T-helper 17 cell (primary cell): ENCODE measurements at regions not wholly inside any gene's neighbourhood (a gene's known extent, or its start where the extent isn't known, plus 50 kb on each side); places are given as distances from the start of the nearest gene placed in this dataset.
"Not testable (repeated sequence)": the region's sequence is repeated elsewhere in the genome, so short reads cannot be mapped to it uniquely, and the experiment has no call there.

Source experiments
- ATAC-seq: fragments of 150-1000 bp; cut with Tn5 transposase; 2 replicates; pipeline ENCODE4 v1.10.0; 2021; ENCODE audit warnings: mild to moderate bottlenecking, moderate library complexity
- DNase-seq, 3 donors: peaks; one replicate each; pipeline versions ENCODE4 v3.0.0 to v3.0.0-alpha.2; 2020 to 2021
- H3K9me3 ChIP-seq: one replicate; pipeline ENCODE4 v1.7.0; 2013; ENCODE audit warnings: low read length, mild to moderate bottlenecking; ENCODE audit not compliant: control insufficient read depth, poor library complexity, severe bottlenecking
- H3K27ac Mint-ChIP-seq: one replicate; pipeline ENCODE4 v1.8.0; 2022; ENCODE audit warnings: mild to moderate bottlenecking, moderate library complexity, mixed read lengths
- H3K27me3 Mint-ChIP-seq: one replicate; pipeline ENCODE4 v1.8.0; 2022; ENCODE audit warnings: mixed read lengths
- H3K36me3 Mint-ChIP-seq: one replicate; pipeline ENCODE4 v1.8.0; 2022; ENCODE audit warnings: low read depth, mixed read lengths
- H3K4me1 Mint-ChIP-seq: one replicate; pipeline ENCODE4 v1.8.0; 2022; ENCODE audit warnings: mild to moderate bottlenecking, mixed read lengths
- H3K4me3 Mint-ChIP-seq: one replicate; pipeline ENCODE4 v1.8.0; 2022; ENCODE audit warnings: mild to moderate bottlenecking, moderate library complexity, mixed read lengths

- H3K9me3 ChIP-seq, ATAC-seq, H3K27ac Mint-ChIP-seq, H3K4me1 Mint-ChIP-seq, H3K36me3 Mint-ChIP-seq, H3K27me3 Mint-ChIP-seq, DNase-seq, H3K4me3 Mint-ChIP-seq: not testable (repeated sequence)
Observed at GRCh38 chr1:176396604-176397395, 66.2 kb upstream of the PAPPA2 start.

GRCh38 chr1:176391621-176392020, 71.4 kb upstream of the PAPPA2 start:
- H3K4me1 Mint-ChIP-seq, result no peaks in the 10 kb centered on the region
- no peak overlapping the region for H3K4me3 Mint-ChIP-seq
- ATAC-seq (no peak), DNase-seq (no peak)
- no peak overlapping the region for H3K27ac Mint-ChIP-seq
- no peaks in the 10 kb centered on the region for H3K36me3 Mint-ChIP-seq
- H3K27me3 Mint-ChIP-seq, result no peaks in the 10 kb centered on the region
- H3K9me3 ChIP-seq, result no peaks in the 10 kb centered on the region

- DNase-seq (no peak), ATAC-seq (no peak)
- H3K27me3 Mint-ChIP-seq, result peaks cover 17% of the 10 kb centered on the region
- H3K4me1 Mint-ChIP-seq, result no peaks in the 10 kb centered on the region
- H3K36me3 Mint-ChIP-seq, result no peaks in the 10 kb centered on the region
- H3K9me3 ChIP-seq, result no peaks in the 10 kb centered on the region
- no peak overlapping the region for H3K27ac Mint-ChIP-seq
- H3K4me3 Mint-ChIP-seq, result no peak overlapping the region
Observed at GRCh38 chr1:176384841-176385240, 78.1 kb upstream of the PAPPA2 start.

GRCh38 chr1:176382163-176382562, 80.8 kb upstream of the PAPPA2 start:
- no peaks in the 10 kb centered on the region for H3K9me3 ChIP-seq
- no peak for DNase-seq
- Mint-ChIP-seq H3K4me3 (no peak overlapping the region), H3K27me3 (peaks cover 30% of the 10 kb centered on the region), H3K4me1 (no peaks in the 10 kb centered on the region), H3K36me3 (no peaks in the 10 kb centered on the region), H3K27ac (no peak overlapping the region)
- ATAC-seq, result no peak

GRCh38 chr1:176379626-176380339, 83.2 kb upstream of the PAPPA2 start:
- no peak overlapping the region for H3K4me3 Mint-ChIP-seq
- H3K27me3 Mint-ChIP-seq, result peaks cover 30% of the 10 kb centered on the region
- no peaks in the 10 kb centered on the region for H3K36me3 Mint-ChIP-seq
- H3K4me1 Mint-ChIP-seq, result no peaks in the 10 kb centered on the region
- DNase-seq (no peak), ATAC-seq (no peak)
- no peak overlapping the region for H3K27ac Mint-ChIP-seq
- no peaks in the 10 kb centered on the region for H3K9me3 ChIP-seq

GRCh38 chr1:176374967-176375569, 87.9 kb upstream of the PAPPA2 start:
- H3K27me3 Mint-ChIP-seq, result peaks cover 26% of the 10 kb centered on the region
- no peaks in the 10 kb centered on the region for H3K9me3 ChIP-seq
- peak; percentile 10 to 31 (median 14) for DNase-seq
- no peaks in the 10 kb centered on the region for H3K4me1 Mint-ChIP-seq
- peak; percentile 55 for ATAC-seq
- no peaks in the 10 kb centered on the region for H3K36me3 Mint-ChIP-seq
- H3K4me3 Mint-ChIP-seq, result no peak overlapping the region
- H3K27ac Mint-ChIP-seq, result no peak overlapping the region

GRCh38 chr1:176364236-176364905, 98.6 kb upstream of the PAPPA2 start:
- Mint-ChIP-seq H3K4me1 (no peaks in the 10 kb centered on the region), H3K4me3 (no peak overlapping the region), H3K36me3 (no peaks in the 10 kb centered on the region), H3K27ac (no peak overlapping the region), H3K27me3 (peaks cover 6% of the 10 kb centered on the region)
- ATAC-seq (no peak), DNase-seq (no peak)
- no peaks in the 10 kb centered on the region for H3K9me3 ChIP-seq

GRCh38 chr1:176349135-176349715, 113.8 kb upstream of the PAPPA2 start:
- H3K27me3 Mint-ChIP-seq, H3K27ac Mint-ChIP-seq, H3K4me3 Mint-ChIP-seq, H3K36me3 Mint-ChIP-seq, ATAC-seq, H3K4me1 Mint-ChIP-seq, DNase-seq, H3K9me3 ChIP-seq: not testable (repeated sequence)

- no peak for DNase-seq
- no peak overlapping the region for H3K4me3 Mint-ChIP-seq
Observed at GRCh38 chr1:176341656-176342055, 121.3 kb upstream of the PAPPA2 start.

GRCh38 chr1:176338877-176339276, 124.1 kb upstream of the PAPPA2 start:
- ATAC-seq (no peak), DNase-seq (no peak)
- Mint-ChIP-seq H3K4me3 (no peak overlapping the region), H3K36me3 (no peaks in the 10 kb centered on the region), H3K27ac (no peak overlapping the region), H3K27me3 (no peaks in the 10 kb centered on the region), H3K4me1 (no peaks in the 10 kb centered on the region)
- H3K9me3 ChIP-seq, result no peaks in the 10 kb centered on the region

More at GRCh38 chr1:176341656-176342055, 121.3 kb upstream of the PAPPA2 start:
- H3K9me3 ChIP-seq, result no peaks in the 10 kb centered on the region
- H3K27ac Mint-ChIP-seq, result no peak overlapping the region
- no peaks in the 10 kb centered on the region for H3K4me1 Mint-ChIP-seq
- H3K36me3 Mint-ChIP-seq, result no peaks in the 10 kb centered on the region
- no peaks in the 10 kb centered on the region for H3K27me3 Mint-ChIP-seq
- ATAC-seq, result no peak

- H3K4me3 Mint-ChIP-seq, result no peak overlapping the region
- peaks cover 2% of the 10 kb centered on the region for H3K4me1 Mint-ChIP-seq
- H3K9me3 ChIP-seq, result no peaks in the 10 kb centered on the region
- ATAC-seq (no peak), DNase-seq (no peak)
- no peak overlapping the region for H3K27ac Mint-ChIP-seq
- H3K36me3 Mint-ChIP-seq, result no peaks in the 10 kb centered on the region
- peaks cover 6% of the 10 kb centered on the region for H3K27me3 Mint-ChIP-seq
Observed at GRCh38 chr1:176330782-176331181, 123.7 kb upstream of the COP1 start.

GRCh38 chr1:176325664-176326063, 118.6 kb upstream of the COP1 start:
- Mint-ChIP-seq H3K4me1 (peaks cover 2% of the 10 kb centered on the region), H3K27ac (no peak overlapping the region), H3K27me3 (peaks cover 23% of the 10 kb centered on the region), H3K4me3 (no peak overlapping the region), H3K36me3 (peaks cover 3% of the 10 kb centered on the region)
- DNase-seq (no peak), ATAC-seq (no peak)
- no peaks in the 10 kb centered on the region for H3K9me3 ChIP-seq

- ATAC-seq, result no peak
- Mint-ChIP-seq H3K4me1 (no peaks in the 10 kb centered on the region), H3K27ac (no peak overlapping the region), H3K36me3 (peaks cover 3% of the 10 kb centered on the region), H3K27me3 (peaks cover 26% of the 10 kb centered on the region), H3K4me3 (no peak overlapping the region)
- DNase-seq, result no peak
- no peaks in the 10 kb centered on the region for H3K9me3 ChIP-seq
Observed at GRCh38 chr1:176323472-176323871, 116.4 kb upstream of the COP1 start.
